Body of pancreas (tissue), 4 donors: ENCODE measurements at regions not wholly inside any gene's neighbourhood (a gene's known extent, or its start where the extent isn't known, plus 50 kb on each side); places are given as distances from the start of the nearest gene placed in this dataset.

Experiments
- ATAC-seq: fragments of 150-250 bp; one replicate; pipeline ENCODE4 v1.9.1; 2016
- DNase-seq, 4 donors: peaks; one replicate each; pipeline ENCODE4 v3.0.0-alpha.2; 2019
- H3K27ac ChIP-seq, 4 donors: fragments of 200-600 bp; sonication (generic); 1 replicate in 3 of 4; 2 replicates in 1 of 4; pipeline versions ENCODE4 v1.5.1 to v1.6.1; 2016 to 2019; ENCODE audit warnings: mild to moderate bottlenecking in 1 of 4, mixed read lengths in 1 of 4, moderate library complexity in 1 of 4
- H3K27me3 ChIP-seq, 2 donors: fragments of 200-600 bp; sonication (generic); one replicate each; pipeline ENCODE4 v1.6.0; 2016; ENCODE audit warnings: mild to moderate bottlenecking in 1 of 2
- H3K36me3 ChIP-seq, 2 donors: fragments of 200-600 bp; sonication (generic); replicated peaks in 1 of 2; 2 replicates each; pipeline ENCODE4 v1.5.1; 2016; ENCODE audit warnings: low read depth in 2 of 2; ENCODE audit not compliant: insufficient read depth in 1 of 2
- H3K4me1 ChIP-seq: fragments of 200-600 bp; sonication (generic); one replicate; pipeline ENCODE4 v1.6.0; 2016
- H3K4me3 ChIP-seq, 2 donors: fragments of 200-600 bp; sonication (generic); 1 replicate in 1 of 2; 2 replicates in 1 of 2; pipeline ENCODE4 v1.5.1; 2016 to 2019
- H3K9me3 ChIP-seq, 3 donors: fragments of 200-600 bp; sonication (generic); 1 replicate in 2 of 3; 2 replicates in 1 of 3; pipeline ENCODE4 v1.5.1; 2016
- CTCF ChIP-seq, 7 experiments: fragments of 450-650 bp in 4 of 7; fragments of 200-600 bp in 3 of 7; sonication (generic) in 3 of 7; IDR thresholded peaks; one replicate each; pipeline ENCODE4 v1.5.1; 2016 to 2019; ENCODE audit warnings: antibody characterized with exemption in 7 of 7
- POLR2A ChIP-seq, 3 donors: fragments of 450-650 bp; IDR thresholded peaks; one replicate each; pipeline ENCODE4 v1.6.1; 2016; ENCODE audit warnings: antibody characterized with exemption in 3 of 3, mild to moderate bottlenecking in 2 of 3
- WGBS, 2 donors: methylation state at CpG; one replicate each; pipeline ENCODE4 v1.1.5; 2017; 5-methylcytosine and 5-hydroxymethylcytosine counted together
- intact Hi-C: fragments of 100-400 bp; cut with DNase I; formaldehyde crosslinking; loops from one replicate; pipeline ENCODE4 v1.15.1; 2023

- WGBS, 2 donors = 58 to 59% methylated on average over 4 of the region's 4 CpGs
- Histone ChIP-seq H3K36me3 (no peaks in the 10 kb centered on the region), H3K4me1 (peaks cover 16% of the 10 kb centered on the region), H3K4me3 (no peak overlapping the region), H3K27ac (peak overlapping the region in 2 of 4 donors; percentile 7 to 14), H3K9me3 (no peaks in the 10 kb centered on the region), H3K27me3 (no peaks in the 10 kb centered on the region)
- no peak for DNase-seq
- TF ChIP-seq CTCF (IDR thresholded peaks at IDR 0.05) = no peak
- no peak for TF ChIP-seq POLR2A (IDR thresholded peaks at IDR 0.05)
- intact Hi-C loops = no loop called here
- no peak for ATAC-seq
Measured at GRCh38 chr5:56447656-56448055, 214.5 kb upstream of the ANKRD55 start.

- WGBS, 2 donors = 74 to 79% methylated on average over 4 of the region's 4 CpGs
- intact Hi-C loops = no loop called here
- no peak for ATAC-seq
- Histone ChIP-seq H3K4me1 (peaks cover 16% of the 10 kb centered on the region), H3K36me3 (no peaks in the 10 kb centered on the region), H3K4me3 (no peak overlapping the region), H3K9me3 (no peaks in the 10 kb centered on the region), H3K27ac (peak overlapping the region in 2 of 4 donors; percentile 7 to 14), H3K27me3 (no peaks in the 10 kb centered on the region)
- peak in 1 of 4 donors; percentile 21 for DNase-seq
- TF ChIP-seq CTCF (IDR thresholded peaks at IDR 0.05) = no peak
Measured at GRCh38 chr5:56447232-56447631, 214.1 kb upstream of the ANKRD55 start.

GRCh38 chr5:56446728-56447127 is 213.6 kb upstream of the ANKRD55 start:
- peaks cover 15% of the 10 kb centered on the region for H3K4me1 ChIP-seq
- no peaks in the 10 kb centered on the region for H3K27me3 ChIP-seq
- TF ChIP-seq CTCF (IDR thresholded peaks at IDR 0.05) = no peak
- TF ChIP-seq POLR2A (IDR thresholded peaks at IDR 0.05) = no peak
- ATAC-seq = no peak
- no peaks in the 10 kb centered on the region for H3K36me3 ChIP-seq
- DNase-seq = no peak
- H3K27ac ChIP-seq = peak overlapping the region in 1 of 4 donors; percentile 14
- intact Hi-C loops = no loop called here
- no peaks in the 10 kb centered on the region for H3K9me3 ChIP-seq
- no peak overlapping the region for H3K4me3 ChIP-seq

DNA sequence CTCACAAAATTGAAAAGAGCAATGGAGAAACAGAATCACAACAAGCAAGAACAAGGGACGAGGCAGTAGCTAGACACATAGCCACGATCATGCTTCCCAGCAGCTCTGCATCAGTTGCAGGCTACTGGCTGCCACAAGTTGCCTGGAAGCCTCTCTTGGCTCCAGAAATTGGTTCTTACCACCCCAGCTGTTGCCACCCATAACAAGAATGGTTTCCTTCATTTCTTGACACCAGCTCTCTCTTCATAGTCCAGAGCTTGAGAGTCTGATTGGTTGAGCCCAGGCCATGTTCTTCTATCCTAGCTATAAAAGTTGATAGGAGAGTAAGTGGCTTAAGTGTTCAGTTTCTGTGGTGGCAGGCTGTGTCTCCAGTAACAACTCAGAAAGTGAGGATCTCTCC is 210.7 kb upstream of the ANKRD55 start:
- intact Hi-C loops = no loop called here
- H3K4me1 ChIP-seq = no peaks in the 10 kb centered on the region
- no peaks in the 10 kb centered on the region for H3K9me3 ChIP-seq
- no peak overlapping the region for H3K4me3 ChIP-seq
- H3K27ac ChIP-seq = no peak overlapping the region
- 87 to 95% methylated on average over 2 of the region's 2 CpGs for WGBS, 2 donors
- TF ChIP-seq CTCF (IDR thresholded peaks at IDR 0.05) = no peak
- TF ChIP-seq POLR2A (IDR thresholded peaks at IDR 0.05) = no peak
- no peak for DNase-seq
- H3K27me3 ChIP-seq = no peaks in the 10 kb centered on the region
- H3K36me3 ChIP-seq = no peaks in the 10 kb centered on the region
- no peak for ATAC-seq

GRCh38 chr5:56440871-56441740 is 208.0 kb upstream of the ANKRD55 start:
- no peak overlapping the region for H3K27ac ChIP-seq
- WGBS, 2 donors = 68 to 72% methylated on average over 7 of the region's 7 CpGs
- TF ChIP-seq CTCF (IDR thresholded peaks at IDR 0.05) (no peak), POLR2A (IDR thresholded peaks at IDR 0.05) (no peak)
- H3K9me3 ChIP-seq = no peaks in the 10 kb centered on the region
- ATAC-seq (peak; percentile 60), DNase-seq (peak in 1 of 4 donors; percentile 19)
- H3K4me1 ChIP-seq = no peaks in the 10 kb centered on the region
- intact Hi-C loops = no loop called here
- H3K4me3 ChIP-seq = no peak overlapping the region
- H3K27me3 ChIP-seq = no peaks in the 10 kb centered on the region
- H3K36me3 ChIP-seq = no peaks in the 10 kb centered on the region
